ENCODE measurements at regions not wholly inside any gene's neighbourhood (a gene's known extent, or its start where the extent isn't known, plus 50 kb on each side); places are given as distances from the start of the nearest gene placed in this dataset.

DNA sequence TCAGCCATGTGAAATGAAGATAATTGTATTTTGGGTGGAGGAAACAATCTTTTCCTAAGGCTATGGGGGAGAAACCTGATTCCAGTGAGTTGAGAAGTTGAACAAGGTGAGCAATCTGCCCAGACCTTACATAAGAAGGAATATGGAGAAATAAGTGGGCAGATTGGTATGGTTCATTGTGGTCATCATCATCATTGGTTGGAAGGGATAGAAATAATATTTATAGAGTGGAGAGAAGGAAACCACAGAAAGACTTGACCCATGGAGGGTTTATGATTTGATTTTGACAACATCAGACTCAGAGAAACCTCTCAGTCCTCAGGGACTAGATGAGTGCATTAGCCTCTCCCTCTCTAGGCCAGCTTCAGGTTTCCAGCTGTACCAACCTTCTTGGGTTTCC lies 177.9 kb upstream of the NEIL3 start:
- TF ChIP-seq REST (IDR thresholded peaks at IDR 0.05; ENCODE audit: insufficient read depth in 1 of 2, low read depth in 2 of 2, low read length in 2 of 2) (no peak), POLR2AphosphoS5 (IDR thresholded peaks at IDR 0.05; ENCODE audit: low read depth, low read length) (no peak), TAF1 (IDR thresholded peaks at IDR 0.05; ENCODE audit: borderline replicate concordance, insufficient read depth, low read length) (no peak)

All from PFSK-1 (cell line).